NCI-H1694 (cell line): ENCODE measurements at regions not wholly inside any gene's neighbourhood (a gene's known extent, or its start where the extent isn't known, plus 50 kb on each side); places are given as distances from the start of the nearest gene placed in this dataset.

Experiments
- DNase-seq: peaks from one replicate; lab custom pipeline; 2025; lab: John Stamatoyannopoulos, UW

GRCh38 chr7:22561895-22562593 lies 62.1 kb upstream of the STEAP1B start:
- DNase-seq, result no peak

GRCh38 chr7:22561321-22561811 lies 61.4 kb upstream of the STEAP1B start:
- no peak for DNase-seq

GRCh38 chr7:22559829-22560489 lies 60.0 kb upstream of the STEAP1B start:
- peak; percentile 74 for DNase-seq

- DNase-seq, result no peak
Observed at GRCh38 chr7:22557167-22557566, 57.2 kb upstream of the STEAP1B start.

GRCh38 chr7:22555476-22555875 lies 55.5 kb upstream of the STEAP1B start:
- DNase-seq, result no peak

- no peak for DNase-seq
Observed at GRCh38 chr7:22554184-22554583, 54.2 kb upstream of the STEAP1B start.

GRCh38 chr7:22551768-22552513 lies 52.0 kb upstream of the STEAP1B start:
- no peak for DNase-seq

- DNase-seq, result no peak
Observed at GRCh38 chr7:22550514-22551030, 50.6 kb upstream of the STEAP1B start.

GRCh38 chr7:22549667-22550513 lies 49.9 kb upstream of the STEAP1B start:
- DNase-seq, result peak; percentile 12
